ENCODE measurements at regions not wholly inside any gene's neighbourhood (a gene's known extent, or its start where the extent isn't known, plus 50 kb on each side); places are given as distances from the start of the nearest gene placed in this dataset.

DNA sequence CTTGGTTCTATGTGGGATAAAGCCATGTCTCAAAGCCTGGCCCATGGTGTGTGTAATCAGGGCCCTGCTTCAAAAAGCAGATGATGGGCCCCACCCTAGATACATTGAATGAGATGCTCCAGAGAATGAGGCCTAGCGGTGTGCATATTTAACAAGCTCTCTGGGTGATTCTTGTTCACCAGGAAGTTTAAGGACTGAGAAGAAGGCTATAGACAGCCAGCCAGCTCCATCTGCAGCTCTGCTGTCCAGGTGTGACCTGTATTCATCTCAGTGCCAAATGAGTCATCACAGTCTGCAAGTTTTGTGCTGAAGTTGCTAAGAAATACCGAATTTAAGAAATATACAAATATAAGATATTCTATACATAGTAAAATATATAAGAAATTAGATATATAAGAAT lies 182.0 kb upstream of the RUNX1 start:
- TF ChIP-seq POLR2A (IDR thresholded peaks at IDR 0.05), result no peak
- TF ChIP-seq, protein P1, sequence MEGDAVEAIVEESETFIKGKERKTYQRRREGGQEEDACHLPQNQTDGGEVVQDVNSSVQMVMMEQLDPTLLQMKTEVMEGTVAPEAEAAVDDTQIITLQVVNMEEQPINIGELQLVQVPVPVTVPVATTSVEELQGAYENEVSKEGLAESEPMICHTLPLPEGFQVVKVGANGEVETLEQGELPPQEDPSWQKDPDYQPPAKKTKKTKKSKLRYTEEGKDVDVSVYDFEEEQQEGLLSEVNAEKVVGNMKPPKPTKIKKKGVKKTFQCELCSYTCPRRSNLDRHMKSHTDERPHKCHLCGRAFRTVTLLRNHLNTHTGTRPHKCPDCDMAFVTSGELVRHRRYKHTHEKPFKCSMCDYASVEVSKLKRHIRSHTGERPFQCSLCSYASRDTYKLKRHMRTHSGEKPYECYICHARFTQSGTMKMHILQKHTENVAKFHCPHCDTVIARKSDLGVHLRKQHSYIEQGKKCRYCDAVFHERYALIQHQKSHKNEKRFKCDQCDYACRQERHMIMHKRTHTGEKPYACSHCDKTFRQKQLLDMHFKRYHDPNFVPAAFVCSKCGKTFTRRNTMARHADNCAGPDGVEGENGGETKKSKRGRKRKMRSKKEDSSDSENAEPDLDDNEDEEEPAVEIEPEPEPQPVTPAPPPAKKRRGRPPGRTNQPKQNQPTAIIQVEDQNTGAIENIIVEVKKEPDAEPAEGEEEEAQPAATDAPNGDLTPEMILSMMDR (IDR thresholded peaks at IDR 0.05), result no peak

Measured in heart left ventricle (tissue), 13 donors.